H1 (cell line): ENCODE measurements at regions not wholly inside any gene's neighbourhood (a gene's known extent, or its start where the extent isn't known, plus 50 kb on each side); places are given as distances from the start of the nearest gene placed in this dataset.

Source experiments
- BACH1 ChIP-seq: IDR thresholded peaks from 2 replicates; pipeline ENCODE4 v1.6.1; 2012; ENCODE audit warnings: low read length, improper control_type of control experiment
- CHD2 ChIP-seq: IDR thresholded peaks from 2 replicates; pipeline ENCODE4 v1.6.1; 2012; ENCODE audit warnings: low read length, improper control_type of control experiment
- CTBP2 ChIP-seq: IDR thresholded peaks from 2 replicates; pipeline ENCODE4 v1.7.0; 2011; ENCODE audit warnings: borderline replicate concordance, mild to moderate bottlenecking, moderate library complexity, mixed read lengths, low read length; ENCODE audit not compliant: insufficient read depth, insufficient read length
- KDM4A ChIP-seq: IDR thresholded peaks from one replicate; pipeline ENCODE4 v1.7.1; 2012; ENCODE audit warnings: low read depth, mild to moderate bottlenecking, moderate library complexity, low read length, inconsistent platforms; ENCODE audit not compliant: severe bottlenecking
- RNF2 ChIP-seq: fragments of 200-900, 300-1000 bp; sonication (generic); IDR thresholded peaks from 2 replicates; pipeline ENCODE4 v1.7.1; 2016; ENCODE audit warnings: borderline replicate concordance, low read depth, mild to moderate bottlenecking, antibody characterized with exemption, low read length; ENCODE audit not compliant: poor library complexity, severe bottlenecking; ENCODE audit errors: missing control alignments
- SAP30 ChIP-seq: fragments of 300-600 bp; sonication (generic); IDR thresholded peaks from 2 replicates; pipeline ENCODE4 v1.7.1; 2012; ENCODE audit warnings: low read length, moderate library complexity, mild to moderate bottlenecking, inconsistent platforms; ENCODE audit not compliant: insufficient read depth, insufficient replicate concordance
- SP2 ChIP-seq: IDR thresholded peaks from 2 replicates; pipeline ENCODE4 v1.6.1; 2012; ENCODE audit warnings: mild to moderate bottlenecking, low read length, inconsistent platforms
- TAF1 ChIP-seq: IDR thresholded peaks from 2 replicates; pipeline ENCODE4 v1.6.1; 2011; ENCODE audit warnings: mild to moderate bottlenecking, low read depth, low read length
- TF ChIP-seq, protein P1 (sequence below), 3 experiments: IDR thresholded peaks; 1 replicate in 2 of 3; 2 replicates in 1 of 3; pipeline versions ENCODE4 v1.5.1 to v1.6.1; 2011; ENCODE audit warnings: low read length in 3 of 3, mild to moderate bottlenecking in 3 of 3, inconsistent platforms in 2 of 3, low read depth in 1 of 3, moderate library complexity in 1 of 3; ENCODE audit not compliant: insufficient read depth in 1 of 3; ENCODE audit errors: control extremely low read depth in 1 of 3

DNA sequence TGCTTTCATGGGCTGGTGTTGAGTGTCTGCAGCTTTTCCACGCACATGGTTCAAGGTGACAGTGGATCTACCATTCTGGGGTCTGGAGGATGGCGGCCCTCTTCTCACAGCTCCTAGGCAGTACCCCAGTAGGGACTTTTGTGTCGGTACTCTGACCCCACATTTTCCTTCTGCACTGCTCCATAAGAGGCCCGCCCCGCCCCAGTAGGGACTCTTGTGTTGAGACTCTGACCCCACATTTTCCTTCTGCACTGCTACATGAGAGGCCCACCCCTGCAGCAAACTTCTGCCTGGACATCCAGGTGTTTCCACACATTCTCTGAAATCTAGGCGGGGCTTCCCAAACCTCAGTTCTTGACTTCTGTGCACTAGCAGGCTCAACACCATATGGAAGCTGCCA, 383.4 kb upstream of the MEIS2 start (continued):
- TF ChIP-seq TAF1, result no peak
- no peak for TF ChIP-seq RNF2
- no peak for TF ChIP-seq CTBP2
- TF ChIP-seq SP2, result no peak
- TF ChIP-seq, protein P1, sequence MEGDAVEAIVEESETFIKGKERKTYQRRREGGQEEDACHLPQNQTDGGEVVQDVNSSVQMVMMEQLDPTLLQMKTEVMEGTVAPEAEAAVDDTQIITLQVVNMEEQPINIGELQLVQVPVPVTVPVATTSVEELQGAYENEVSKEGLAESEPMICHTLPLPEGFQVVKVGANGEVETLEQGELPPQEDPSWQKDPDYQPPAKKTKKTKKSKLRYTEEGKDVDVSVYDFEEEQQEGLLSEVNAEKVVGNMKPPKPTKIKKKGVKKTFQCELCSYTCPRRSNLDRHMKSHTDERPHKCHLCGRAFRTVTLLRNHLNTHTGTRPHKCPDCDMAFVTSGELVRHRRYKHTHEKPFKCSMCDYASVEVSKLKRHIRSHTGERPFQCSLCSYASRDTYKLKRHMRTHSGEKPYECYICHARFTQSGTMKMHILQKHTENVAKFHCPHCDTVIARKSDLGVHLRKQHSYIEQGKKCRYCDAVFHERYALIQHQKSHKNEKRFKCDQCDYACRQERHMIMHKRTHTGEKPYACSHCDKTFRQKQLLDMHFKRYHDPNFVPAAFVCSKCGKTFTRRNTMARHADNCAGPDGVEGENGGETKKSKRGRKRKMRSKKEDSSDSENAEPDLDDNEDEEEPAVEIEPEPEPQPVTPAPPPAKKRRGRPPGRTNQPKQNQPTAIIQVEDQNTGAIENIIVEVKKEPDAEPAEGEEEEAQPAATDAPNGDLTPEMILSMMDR (IDR thresholded peaks at IDR 0.05; ENCODE audit: control extremely low read depth in 1 of 3, insufficient read depth in 1 of 3, low read depth in 1 of 3, low read length in 3 of 3), result no peak
- no peak for TF ChIP-seq SAP30
- TF ChIP-seq BACH1, result no peak
- no peak for TF ChIP-seq CHD2
- no peak for TF ChIP-seq KDM4A
- TF ChIP-seq, all 59 proteins: peak for 0
